A673 (cell line): ENCODE measurements at regions not wholly inside any gene's neighbourhood (a gene's known extent, or its start where the extent isn't known, plus 50 kb on each side); places are given as distances from the start of the nearest gene placed in this dataset.

Experiments used
- BruUV-seq: library from RNA; stranded (reverse); fragments of 400-500 nt; replicated peaks from 2 replicates; lab custom pipeline; 2021; lab: Mats Ljungman, UMichigan
- CTCF ChIA-PET: fragments of 300-600 bp; sonication (Branson Sonifier 250); formaldehyde crosslinking; loops from one replicate; lab custom pipeline; 2022; ENCODE audit warnings: antibody characterized with exemption; lab: Charles Lee
- POLR2A ChIA-PET: fragments of 300-600 bp; sonication (Branson Sonifier 250); formaldehyde crosslinking; loops from one replicate; lab custom pipeline; 2022; ENCODE audit warnings: antibody characterized with exemption; ENCODE audit not compliant: low non-redundant PET; lab: Charles Lee
- DNase-seq: peaks from one replicate; pipeline ENCODE4 v3.0.0-alpha.2; 2015; ENCODE audit warnings: low spot score
- H3K27ac ChIP-seq: fragments of 200-600 bp; sonication (generic); 2 replicates; pipeline ENCODE4 v1.5.1; 2016; ENCODE audit warnings: mixed run types, low read depth, mild to moderate bottlenecking, mixed read lengths, antibody characterized with exemption, low read length; ENCODE audit not compliant: poor library complexity, severe bottlenecking
- H3K27me3 ChIP-seq: fragments of 200-600 bp; sonication (generic); replicated peaks from 2 replicates; pipeline ENCODE4 v1.6.1; 2017; ENCODE audit warnings: mixed run types, low read depth, mild to moderate bottlenecking, mixed read lengths, antibody characterized with exemption, low read length; ENCODE audit not compliant: insufficient read depth, poor library complexity
- H3K36me3 ChIP-seq: fragments of 200-600 bp; sonication (generic); 2 replicates; pipeline ENCODE4 v1.6.1; 2016; ENCODE audit warnings: mixed run types, mild to moderate bottlenecking, mixed read lengths, antibody characterized with exemption, low read length; ENCODE audit not compliant: insufficient read depth, poor library complexity, severe bottlenecking
- H3K4me1 ChIP-seq: fragments of 200-600 bp; sonication (generic); 2 replicates; pipeline ENCODE4 v1.6.1; 2017; ENCODE audit warnings: mixed run types, mild to moderate bottlenecking, mixed read lengths, antibody characterized with exemption, low read length; ENCODE audit not compliant: insufficient read depth, poor library complexity, severe bottlenecking
- H3K4me3 ChIP-seq: fragments of 200-600 bp; sonication (generic); 2 replicates; pipeline ENCODE4 v1.5.1; 2016; ENCODE audit warnings: low read depth, mixed run types, mild to moderate bottlenecking, mixed read lengths, low read length; ENCODE audit not compliant: poor library complexity, severe bottlenecking
- H3K9me3 ChIP-seq: fragments of 200-600 bp; sonication (generic); 2 replicates; pipeline ENCODE4 v1.6.1; 2016; ENCODE audit warnings: mixed run types, low read depth, mild to moderate bottlenecking, mixed read lengths, antibody characterized with exemption, low read length; ENCODE audit not compliant: poor library complexity, severe bottlenecking
- CTCF ChIP-seq: fragments of 300-800, 200-600 bp; sonication (generic); conservative IDR thresholded peaks from 2 replicates; pipeline ENCODE4 v1.5.1; 2017; ENCODE audit warnings: low read depth, mild to moderate bottlenecking, antibody characterized with exemption, low read length, moderate library complexity, mixed read lengths
- EZH2 ChIP-seq: fragments of 200-600 bp; sonication (generic); IDR thresholded peaks from 2 replicates; pipeline ENCODE4 v1.6.1; 2017; ENCODE audit warnings: borderline replicate concordance, low read depth, mild to moderate bottlenecking, mixed read lengths, antibody characterized with exemption, low read length; ENCODE audit not compliant: poor library complexity, severe bottlenecking
- intact Hi-C: fragments of 100-400 bp; cut with micrococcal nuclease; formaldehyde crosslinking; loops from one replicate; pipeline ENCODE4 v1.10.0; 2022; ENCODE audit not compliant: unreplicated experiment

- intact Hi-C loops: no loop called here
- H3K4me3 ChIP-seq: no peak overlapping the region
- ChIA-PET CTCF (no interaction called here), POLR2A (no interaction called here)
- no peaks in the 10 kb centered on the region for H3K4me1 ChIP-seq
- H3K9me3 ChIP-seq: no peaks in the 10 kb centered on the region
- no peaks in the 10 kb centered on the region for H3K36me3 ChIP-seq
- no peaks in the 10 kb centered on the region for H3K27me3 ChIP-seq
- BruUV-seq: no TSS peak
- no peak for TF ChIP-seq CTCF
- TF ChIP-seq EZH2: no peak
- H3K27ac ChIP-seq: no peak overlapping the region
- no peak for DNase-seq
Observed at GRCh38 chr6:105621564-105622175, 218.8 kb upstream of the PREP start.

- Histone ChIP-seq H3K27me3 (no peaks in the 10 kb centered on the region), H3K27ac (no peak overlapping the region), H3K9me3 (no peaks in the 10 kb centered on the region), H3K4me1 (no peaks in the 10 kb centered on the region), H3K36me3 (no peaks in the 10 kb centered on the region), H3K4me3 (no peak overlapping the region)
- intact Hi-C loops: no loop called here
- POLR2A ChIA-PET: no interaction called here
- BruUV-seq: no TSS peak
- no peak for DNase-seq
- TF ChIP-seq CTCF (no peak), EZH2 (no peak)
- CTCF ChIA-PET: no interaction called here
Observed at GRCh38 chr6:105620878-105621277, 218.0 kb upstream of the PREP start.

GRCh38 chr6:105619971-105620741 lies 217.3 kb upstream of the PREP start:
- Histone ChIP-seq H3K4me3 (no peak overlapping the region), H3K9me3 (no peaks in the 10 kb centered on the region), H3K27me3 (no peaks in the 10 kb centered on the region), H3K27ac (no peak overlapping the region), H3K4me1 (no peaks in the 10 kb centered on the region), H3K36me3 (no peaks in the 10 kb centered on the region)
- ChIA-PET CTCF (no interaction called here), POLR2A (no interaction called here)
- intact Hi-C loops: no loop called here
- no peak for TF ChIP-seq EZH2
- no peak for TF ChIP-seq CTCF
- no TSS peak for BruUV-seq
- no peak for DNase-seq
